ENCODE measurements at regions not wholly inside any gene's neighbourhood (a gene's known extent, or its start where the extent isn't known, plus 50 kb on each side); places are given as distances from the start of the nearest gene placed in this dataset.
"Not testable (repeated sequence)": the region's sequence is repeated elsewhere in the genome, so short reads cannot be mapped to it uniquely, and the experiment has no call there.

DNA sequence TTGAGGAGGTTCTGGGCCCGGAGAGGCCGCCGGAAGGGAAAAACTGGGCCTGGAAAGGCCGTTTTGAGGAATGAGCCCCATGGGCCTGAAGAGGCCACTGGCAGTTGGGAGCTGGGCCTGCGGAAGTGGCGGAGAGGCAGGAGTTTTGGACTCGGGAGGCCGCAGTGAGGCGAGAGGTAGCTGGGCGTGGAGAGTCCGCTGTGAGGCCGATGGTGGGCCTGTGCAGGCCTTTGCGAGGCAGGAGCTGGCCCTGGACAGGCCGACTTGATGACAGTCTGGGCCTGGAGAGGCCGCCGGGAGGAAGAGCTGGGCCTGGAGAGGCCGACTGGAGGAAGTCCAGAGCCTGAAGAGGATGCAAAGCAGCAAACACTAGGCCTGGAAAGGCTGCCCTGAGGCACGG is 259.0 kb upstream of the NUPR2 start:
- H4K20me1 ChIP-seq (ENCODE audit: control insufficient read depth, insufficient read depth, insufficient read length) = no peaks in the 10 kb centered on the region
- no peak overlapping the region for H3K27ac ChIP-seq (ENCODE audit: insufficient read length, low read depth, low read length)
- H3K9me3 ChIP-seq (ENCODE audit: control insufficient read depth, low read depth, low read length) = peaks cover 6% of the 10 kb centered on the region
- no peak overlapping the region for H2AK5ac ChIP-seq (ENCODE audit: insufficient read length, low read length)
- Mint-ChIP-seq H3K4me1 (no peaks in the 10 kb centered on the region), H3K27ac (no peak overlapping the region), H3K9me3 (peaks cover 22 to 24% of the 10 kb centered on the region in 2 experiments), H3K36me3 (ENCODE audit: insufficient read depth in 1 of 3, low read depth in 3 of 3) (peaks cover 3 to 4% (median 4%) of the 10 kb centered on the region in 3 experiments; a peak in 6 of 7 replicates), H3K4me3 (no peak overlapping the region), H3K27me3 (ENCODE audit: low read depth) (peaks cover 1% of the 10 kb centered on the region)
- no peak overlapping the region for H3K23ac ChIP-seq (ENCODE audit: insufficient read length, low read depth, low read length)
- H3K4me1 ChIP-seq (ENCODE audit: insufficient read depth, low read length) = no peaks in the 10 kb centered on the region
- H4K91ac ChIP-seq (ENCODE audit: insufficient read length, low read depth, low read length) = no peak overlapping the region
- H3K56ac ChIP-seq (ENCODE audit: insufficient read length, low read depth, low read length) = no peak overlapping the region
- H3K4me2 ChIP-seq (ENCODE audit: insufficient read depth, insufficient read length, low read length) = no peak overlapping the region
- no peak for DNase-seq
- no peaks in the 10 kb centered on the region for H3K23me2 ChIP-seq (ENCODE audit: insufficient read length, low read depth, low read length, poor library complexity, severe bottlenecking)
- H3K18ac ChIP-seq (ENCODE audit: insufficient read length, low read depth, low read length) = no peak overlapping the region
- H3K79me2 ChIP-seq (ENCODE audit: insufficient read depth, low read length) = no peaks in the 10 kb centered on the region
- no peak for TF ChIP-seq CTCF (conservative IDR thresholded peaks at IDR 0.05)
- no peak overlapping the region for H2BK120ac ChIP-seq (ENCODE audit: low read depth, low read length, poor library complexity, severe bottlenecking)
- no peak overlapping the region for H2BK15ac ChIP-seq (ENCODE audit: low read depth, low read length)
- no peak overlapping the region for H2BK20ac ChIP-seq (ENCODE audit: low read depth, low read length, poor library complexity, severe bottlenecking)
- H3K14ac ChIP-seq (ENCODE audit: insufficient read depth, low read length) = no peak overlapping the region
- H3K4ac ChIP-seq (ENCODE audit: low read depth, low read length) = no peak overlapping the region
- WGBS (ENCODE audit: extremely low coverage, insufficient read length, low lambda C conversion rate) = no CpG with 5 or more reads among the region's 18 CpGs
- no peak overlapping the region for H3T11ph ChIP-seq (ENCODE audit: low read length)
- no peak overlapping the region for H2BK5ac ChIP-seq (ENCODE audit: insufficient read length, low read length)
- H3K27me3 ChIP-seq (ENCODE audit: insufficient read depth, low read length) = no peaks in the 10 kb centered on the region
- no peak overlapping the region for H2BK12ac ChIP-seq (ENCODE audit: insufficient read length, low read depth, low read length)
- no peak overlapping the region for H4K5ac ChIP-seq (ENCODE audit: insufficient read length, low read depth, low read length)
- H4K8ac ChIP-seq (replicated peaks; ENCODE audit: insufficient read length, low read depth, low read length) = no peak overlapping the region
- no peak overlapping the region for H2AFZ ChIP-seq (ENCODE audit: low read length)
- no peaks in the 10 kb centered on the region for H3K79me1 ChIP-seq (ENCODE audit: insufficient read depth, low read depth, low read length, poor library complexity, severe bottlenecking)
- H3K9ac ChIP-seq (ENCODE audit: extremely low read depth, insufficient read length, low read length) = no peak overlapping the region

GRCh38 chr7:56374666-56375065 is 258.4 kb upstream of the NUPR2 start:
- H3K27me3 ChIP-seq (ENCODE audit: insufficient read depth, low read length); H3K4me1 ChIP-seq (ENCODE audit: insufficient read depth, low read length); H4K5ac ChIP-seq (ENCODE audit: insufficient read length, low read depth, low read length); H2AK5ac ChIP-seq (ENCODE audit: insufficient read length, low read length); DNase-seq; H3K9ac ChIP-seq (ENCODE audit: extremely low read depth, insufficient read length, low read length); H3K18ac ChIP-seq (ENCODE audit: insufficient read length, low read depth, low read length); H2AFZ ChIP-seq (ENCODE audit: low read length); H3K14ac ChIP-seq (ENCODE audit: insufficient read depth, low read length); H3K79me2 ChIP-seq (ENCODE audit: insufficient read depth, low read length); H3K27me3 Mint-ChIP-seq (ENCODE audit: low read depth); H3K23me2 ChIP-seq (ENCODE audit: insufficient read length, low read depth, low read length, poor library complexity, severe bottlenecking); H3K79me1 ChIP-seq (ENCODE audit: insufficient read depth, low read depth, low read length, poor library complexity, severe bottlenecking); H4K20me1 ChIP-seq (ENCODE audit: control insufficient read depth, insufficient read depth, insufficient read length); H3K56ac ChIP-seq (ENCODE audit: insufficient read length, low read depth, low read length); H3K4me1 Mint-ChIP-seq; H3K27ac ChIP-seq (ENCODE audit: insufficient read length, low read depth, low read length); H2BK120ac ChIP-seq (ENCODE audit: low read depth, low read length, poor library complexity, severe bottlenecking); H3K4me2 ChIP-seq (ENCODE audit: insufficient read depth, insufficient read length, low read length); H4K91ac ChIP-seq (ENCODE audit: insufficient read length, low read depth, low read length); H3K4me3 Mint-ChIP-seq; H3K27ac Mint-ChIP-seq; H3T11ph ChIP-seq (ENCODE audit: low read length); H4K8ac ChIP-seq (replicated peaks; ENCODE audit: insufficient read length, low read depth, low read length); H2BK12ac ChIP-seq (ENCODE audit: insufficient read length, low read depth, low read length); H2BK15ac ChIP-seq (ENCODE audit: low read depth, low read length); H2BK5ac ChIP-seq (ENCODE audit: insufficient read length, low read length); H3K36me3 Mint-ChIP-seq (ENCODE audit: insufficient read depth in 1 of 3, low read depth in 3 of 3); H2BK20ac ChIP-seq (ENCODE audit: low read depth, low read length, poor library complexity, severe bottlenecking); H3K9me3 ChIP-seq (ENCODE audit: control insufficient read depth, low read depth, low read length); H3K23ac ChIP-seq (ENCODE audit: insufficient read length, low read depth, low read length); H3K4ac ChIP-seq (ENCODE audit: low read depth, low read length): not testable (repeated sequence)
- WGBS (ENCODE audit: extremely low coverage, insufficient read length, low lambda C conversion rate) = no CpG with 5 or more reads among the region's 25 CpGs
- H3K9me3 Mint-ChIP-seq = peaks cover 20 to 21% of the 10 kb centered on the region in 2 experiments

Data from H9 (cell line).